Fibroblast of pulmonary artery (primary cell): ENCODE measurements at regions not wholly inside any gene's neighbourhood (a gene's known extent, or its start where the extent isn't known, plus 50 kb on each side); places are given as distances from the start of the nearest gene placed in this dataset.

Experiments
- DNase-seq: peaks from one replicate; pipeline ENCODE4 v3.0.0-alpha.2; 2010; ENCODE audit warnings: low read depth
- H3K4me3 ChIP-seq: replicated peaks from 2 replicates; pipeline ENCODE4 v1.5.1; 2011; ENCODE audit warnings: low read depth, mild to moderate bottlenecking, control low read depth, low read length, moderate library complexity
- CTCF ChIP-seq: IDR thresholded peaks from 2 replicates; pipeline ENCODE4 v1.5.1; 2011; ENCODE audit warnings: mild to moderate bottlenecking, control low read depth, low read length, inconsistent platforms; ENCODE audit errors: missing control alignments

GRCh38 chr3:111336511-111336910 lies 205.5 kb upstream of the CD96 start:
- no peak overlapping the region for H3K4me3 ChIP-seq
- peak; percentile 14 for DNase-seq
- TF ChIP-seq CTCF, result no peak

GRCh38 chr3:111338059-111338698 lies 203.8 kb upstream of the CD96 start:
- H3K4me3 ChIP-seq, result no peak overlapping the region
- TF ChIP-seq CTCF, result peak; percentile 91
- peak; percentile 89 for DNase-seq

- no peak for TF ChIP-seq CTCF
- no peak overlapping the region for H3K4me3 ChIP-seq
- no peak for DNase-seq
These were observed 203.0 kb upstream of the CD96 start for GRCh38 chr3:111339017-111339416.

- no peak for DNase-seq
- no peak overlapping the region for H3K4me3 ChIP-seq
- TF ChIP-seq CTCF, result no peak
These were observed 190.7 kb upstream of the CD96 start for GRCh38 chr3:111351334-111351733.

GRCh38 chr3:111352585-111352984 lies 189.4 kb upstream of the CD96 start:
- H3K4me3 ChIP-seq, result no peak overlapping the region
- TF ChIP-seq CTCF, result no peak
- no peak for DNase-seq

- no peak overlapping the region for H3K4me3 ChIP-seq
- no peak for TF ChIP-seq CTCF
- DNase-seq, result no peak
These were observed 182.6 kb upstream of the CD96 start for GRCh38 chr3:111359261-111360030.

GRCh38 chr3:111362381-111363009 lies 179.5 kb upstream of the CD96 start:
- TF ChIP-seq CTCF, result no peak
- H3K4me3 ChIP-seq, result no peak overlapping the region
- no peak for DNase-seq
